Nephron progenitor cell (in vitro differentiated cells): ENCODE measurements at regions not wholly inside any gene's neighbourhood (a gene's known extent, or its start where the extent isn't known, plus 50 kb on each side); places are given as distances from the start of the nearest gene placed in this dataset.
A peak's percentile ranks its signal among the peaks of the same experiment; 100 is the strongest.
"Not testable (repeated sequence)": the region's sequence is repeated elsewhere in the genome, so short reads cannot be mapped to it uniquely, and the experiment has no call there.

Experiments used
- DNase-seq: peaks from one replicate; pipeline ENCODE4 v3.0.0; 2021
- H3K27ac Mint-ChIP-seq: 2 replicates; pipeline ENCODE4 v1.8.0; 2021; ENCODE audit warnings: mild to moderate bottlenecking, moderate library complexity, mixed read lengths
- H3K27me3 Mint-ChIP-seq: 2 replicates; pipeline ENCODE4 v1.8.0; 2021; ENCODE audit warnings: mild to moderate bottlenecking, low read depth, mixed read lengths; ENCODE audit not compliant: poor library complexity
- H3K36me3 Mint-ChIP-seq: 2 replicates; pipeline ENCODE4 v1.8.0; 2021; ENCODE audit warnings: low read depth, mixed read lengths
- H3K4me1 Mint-ChIP-seq: 2 replicates; pipeline ENCODE4 v1.8.0; 2021; ENCODE audit warnings: mixed read lengths
- H3K4me3 Mint-ChIP-seq: 2 replicates; pipeline ENCODE4 v1.8.0; 2021; ENCODE audit warnings: mild to moderate bottlenecking, moderate library complexity, mixed read lengths
- H3K9me3 Mint-ChIP-seq: 2 replicates; pipeline ENCODE4 v1.8.0; 2021; ENCODE audit warnings: mild to moderate bottlenecking, moderate library complexity, mixed read lengths
- CTCF ChIP-seq: fragments of 200-600 bp; sonication (generic); IDR thresholded peaks from 2 replicates; pipeline ENCODE4 v1.5.0; 2021; ENCODE audit warnings: antibody characterized with exemption

GRCh38 chr17:51479303-51479702 lies 219.0 kb downstream of the UTP18 start:
- no peak for DNase-seq

GRCh38 chr17:51481370-51481769 lies 221.0 kb downstream of the UTP18 start:
- Mint-ChIP-seq H3K9me3 (peaks cover 32% of the 10 kb centered on the region), H3K27me3 (peaks cover 20% of the 10 kb centered on the region), H3K4me1 (peaks cover 13% of the 10 kb centered on the region), H3K27ac (no peak overlapping the region), H3K4me3 (no peak overlapping the region), H3K36me3 (no peaks in the 10 kb centered on the region)
- no peak for DNase-seq
- no peak for TF ChIP-seq CTCF

More at GRCh38 chr17:51479303-51479702, 219.0 kb downstream of the UTP18 start:
- H3K27me3 Mint-ChIP-seq: peaks cover 20% of the 10 kb centered on the region
- no peak overlapping the region for H3K27ac Mint-ChIP-seq
- no peak overlapping the region for H3K4me3 Mint-ChIP-seq
- no peak for TF ChIP-seq CTCF
- peaks cover 13% of the 10 kb centered on the region for H3K4me1 Mint-ChIP-seq
- H3K9me3 Mint-ChIP-seq: peaks cover 26% of the 10 kb centered on the region
- no peaks in the 10 kb centered on the region for H3K36me3 Mint-ChIP-seq

- not testable (repeated sequence) for H3K27ac Mint-ChIP-seq, H3K36me3 Mint-ChIP-seq, H3K4me3 Mint-ChIP-seq, DNase-seq
- H3K27me3 Mint-ChIP-seq: peaks cover 16% of the 10 kb centered on the region
- H3K9me3 Mint-ChIP-seq: peaks cover 32% of the 10 kb centered on the region
- H3K4me1 Mint-ChIP-seq: peaks cover 13% of the 10 kb centered on the region
Observed at GRCh38 chr17:51482248-51482647, 221.9 kb downstream of the UTP18 start.

GRCh38 chr17:51486091-51486490 lies 225.7 kb downstream of the UTP18 start:
- H3K27me3 Mint-ChIP-seq: peaks cover 7% of the 10 kb centered on the region
- H3K4me3 Mint-ChIP-seq: no peak overlapping the region
- no peaks in the 10 kb centered on the region for H3K4me1 Mint-ChIP-seq
- peaks cover 22% of the 10 kb centered on the region for H3K9me3 Mint-ChIP-seq
- no peak overlapping the region for H3K27ac Mint-ChIP-seq
- DNase-seq: no peak
- no peaks in the 10 kb centered on the region for H3K36me3 Mint-ChIP-seq
- TF ChIP-seq CTCF: no peak

- no peak for DNase-seq
- Mint-ChIP-seq H3K36me3 (no peaks in the 10 kb centered on the region), H3K4me3 (no peak overlapping the region), H3K27me3 (peaks cover 4% of the 10 kb centered on the region), H3K4me1 (peaks cover 5% of the 10 kb centered on the region), H3K27ac (no peak overlapping the region), H3K9me3 (peaks cover 13% of the 10 kb centered on the region)
- no peak for TF ChIP-seq CTCF
Observed at GRCh38 chr17:51486885-51487520, 226.7 kb downstream of the UTP18 start.

GRCh38 chr17:51487947-51488346 lies 227.6 kb downstream of the UTP18 start:
- Mint-ChIP-seq H3K4me1 (peaks cover 7% of the 10 kb centered on the region), H3K27me3 (peaks cover 4% of the 10 kb centered on the region), H3K27ac (no peak overlapping the region), H3K4me3 (no peak overlapping the region), H3K9me3 (peaks cover 11% of the 10 kb centered on the region), H3K36me3 (no peaks in the 10 kb centered on the region)
- peak; percentile 16 for DNase-seq
- peak; percentile 37 for TF ChIP-seq CTCF
